Skin epidermis (tissue), 12 donors: ENCODE measurements at regions not wholly inside any gene's neighbourhood (a gene's known extent, or its start where the extent isn't known, plus 50 kb on each side); places are given as distances from the start of the nearest gene placed in this dataset.
"Not testable (repeated sequence)": the region's sequence is repeated elsewhere in the genome, so short reads cannot be mapped to it uniquely, and the experiment has no call there.

ENCODE experiments used
- H3K27ac ChIP-seq, 21 experiments: fragments of 200-600 bp; sonication (generic) in 11 of 21; one replicate each; pipeline ENCODE4 v1.5.0; 2020; ENCODE audit warnings: mild to moderate bottlenecking in 3 of 21, inconsistent platforms in 2 of 21, moderate library complexity in 2 of 21
- H3K4me3 ChIP-seq, 7 experiments: fragments of 200-600 bp; sonication (generic) in 2 of 7; one replicate each; pipeline ENCODE4 v1.5.0; 2020; ENCODE audit warnings: inconsistent platforms in 2 of 7, mild to moderate bottlenecking in 2 of 7, moderate library complexity in 1 of 7

DNA sequence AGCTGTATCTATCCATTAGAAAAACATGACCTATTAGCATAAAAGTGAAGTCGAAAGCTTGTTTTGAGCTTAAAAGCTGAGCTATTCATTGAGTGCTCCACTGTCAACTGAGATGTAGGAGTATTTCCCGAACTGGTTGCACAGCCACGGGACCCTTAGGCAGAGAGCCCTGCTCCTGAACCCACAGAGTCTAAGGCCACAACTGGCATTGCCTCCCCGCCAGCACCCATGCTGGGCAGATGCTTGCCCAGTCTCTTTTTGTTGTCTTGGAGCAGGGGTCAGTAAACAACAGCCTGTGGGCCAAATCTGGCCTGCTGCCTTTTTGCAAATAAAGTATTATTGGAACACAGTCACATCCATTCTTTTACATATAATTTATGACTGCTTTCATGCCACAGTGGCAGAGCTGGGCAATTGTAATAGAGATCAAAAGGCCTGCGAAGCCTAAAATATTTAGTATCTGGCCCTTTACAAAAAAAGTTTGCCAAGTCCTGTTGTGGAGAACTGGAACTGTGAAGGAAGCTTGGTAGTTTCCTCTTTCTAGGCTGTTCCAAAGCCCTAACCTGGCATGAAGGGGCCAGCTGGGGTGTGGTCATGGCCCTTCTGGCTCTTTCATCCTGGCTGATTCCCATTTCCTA is 58.4 kb upstream of the WAPL start:
- Histone ChIP-seq H3K4me3 (no peak overlapping the region), H3K27ac (peak overlapping the region in 2 of 21 experiments; percentile 5 to 33)

DNA sequence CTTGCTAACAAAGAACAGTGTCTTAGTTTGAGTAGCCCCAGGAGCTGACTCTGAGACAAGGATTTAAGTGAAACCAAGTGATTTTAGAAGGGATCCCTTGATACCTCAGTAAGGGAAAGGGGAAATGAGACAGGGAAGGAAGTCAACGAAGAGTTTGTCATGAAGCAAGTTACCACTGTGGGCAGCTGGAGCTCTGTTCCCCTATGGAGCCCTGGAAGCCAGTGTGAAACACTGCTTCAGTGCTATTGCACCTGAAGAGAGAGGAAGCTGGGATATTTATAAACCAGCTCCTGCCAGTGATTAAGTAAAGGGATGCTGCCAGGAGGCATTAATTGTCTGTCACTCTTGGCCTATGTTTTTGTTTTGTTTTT is 58.9 kb upstream of the WAPL start:
- Histone ChIP-seq H3K4me3 (no peak overlapping the region), H3K27ac (peak overlapping the region in 1 of 21 experiments; percentile 33)

DNA sequence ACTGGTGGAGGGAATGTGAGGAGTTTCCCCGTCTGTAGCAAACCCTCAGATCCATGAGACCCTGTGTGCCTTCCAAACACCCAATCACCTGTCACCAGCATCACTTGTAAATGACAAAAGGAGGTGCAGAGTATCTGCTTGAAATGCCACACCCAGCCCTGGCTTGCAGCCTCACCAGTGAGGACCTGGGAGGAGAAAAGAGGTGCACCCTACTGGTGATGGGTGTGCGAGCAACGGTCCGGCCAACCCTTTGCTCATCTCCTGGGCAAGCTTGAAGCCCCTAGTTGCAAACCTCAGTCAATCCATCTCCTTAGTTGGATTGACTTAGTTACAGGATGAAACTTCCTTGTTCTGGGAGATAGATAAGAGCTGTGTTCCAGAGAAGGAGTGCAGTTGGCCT is 62.4 kb upstream of the WAPL start:
- Histone ChIP-seq H3K4me3 (no peak overlapping the region), H3K27ac (no peak overlapping the region)

DNA sequence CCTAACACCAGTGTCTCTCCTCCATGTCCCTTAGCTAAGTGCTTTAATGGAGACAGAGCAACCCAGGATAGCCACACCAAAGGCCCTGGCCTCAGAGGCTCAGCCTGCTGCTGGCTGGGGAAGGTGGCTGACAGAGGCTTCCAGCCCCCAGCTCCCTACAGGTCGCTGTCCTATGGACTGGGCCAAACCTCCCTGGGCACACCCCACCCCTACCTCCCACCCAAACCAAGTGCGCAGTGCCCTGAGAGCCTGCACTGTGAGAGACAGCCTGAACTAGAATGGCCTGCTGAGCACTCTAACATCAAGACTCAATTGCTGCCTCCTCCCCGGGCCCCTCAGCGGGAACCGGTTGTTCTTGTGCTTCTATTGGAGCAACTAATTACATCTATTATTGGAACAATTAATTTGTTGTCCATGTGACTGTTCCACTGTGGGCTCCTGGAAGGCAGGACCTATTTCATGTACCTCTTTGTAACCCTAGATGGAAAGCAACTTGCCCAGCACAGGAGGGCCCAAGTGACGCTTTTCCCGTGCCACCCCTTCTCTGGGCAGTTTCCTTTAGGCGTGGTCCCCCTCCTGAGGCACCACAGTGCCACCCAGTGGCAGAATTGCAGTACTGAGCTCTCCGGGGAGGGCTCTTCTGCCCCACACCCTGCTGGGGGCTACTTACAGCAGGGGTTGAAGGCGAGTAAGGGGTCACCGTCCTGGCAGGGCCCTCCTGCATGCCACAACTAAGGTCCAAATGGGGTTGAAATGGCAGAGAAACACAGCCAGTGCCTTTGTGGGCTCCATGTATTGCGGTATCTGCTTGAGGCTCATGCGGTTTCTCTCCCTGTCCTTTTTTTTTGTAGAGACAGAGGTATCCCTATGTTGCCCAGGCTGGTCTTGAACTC is 63.7 kb upstream of the WAPL start:
- peak overlapping the region in 6 of 21 experiments; percentile 10 to 50 (median 31) for H3K27ac ChIP-seq
- H3K4me3 ChIP-seq = no peak overlapping the region

DNA sequence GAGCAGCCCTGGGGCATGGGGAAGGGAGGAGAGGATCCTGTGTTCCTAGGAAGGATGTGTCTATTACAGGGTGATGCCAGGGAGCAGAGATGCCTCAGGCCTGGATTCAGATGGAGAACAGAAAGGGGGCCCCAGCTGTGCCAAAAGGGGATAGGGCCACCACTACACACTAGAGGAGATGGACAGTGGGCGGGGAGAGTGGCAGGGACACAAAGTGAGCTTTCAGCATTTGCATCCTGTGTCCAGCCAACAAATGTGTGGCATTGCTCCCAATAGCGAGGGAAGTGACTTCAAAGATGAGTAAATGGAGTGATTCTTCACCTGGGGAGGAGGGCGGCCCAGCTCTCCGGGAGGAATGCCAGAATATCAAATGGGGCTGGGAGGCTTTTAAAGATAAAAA is 64.9 kb upstream of the WAPL start:
- H3K27ac ChIP-seq = no peak overlapping the region
- H3K4me3 ChIP-seq = no peak overlapping the region

DNA sequence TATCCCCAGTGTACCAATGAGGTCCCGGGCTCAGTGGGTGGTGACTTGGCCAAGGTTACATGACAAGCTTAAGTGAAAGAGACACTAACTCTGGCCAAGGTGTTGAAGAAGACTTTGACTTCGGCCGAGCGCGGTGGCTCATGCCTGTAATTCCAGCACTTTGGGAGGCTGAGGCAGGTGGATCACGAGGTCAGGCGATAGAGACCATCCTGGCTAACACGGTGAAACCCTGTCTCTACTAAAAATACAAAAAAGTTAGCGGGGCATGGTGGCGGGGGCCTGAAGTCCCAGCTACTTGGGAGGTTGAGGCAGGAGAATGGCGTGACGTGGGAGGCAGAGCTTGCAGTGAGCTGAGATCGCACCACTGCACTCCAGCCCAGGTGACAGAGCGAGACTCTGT is 65.6 kb upstream of the OPN4 start:
- H3K4me3 ChIP-seq, H3K27ac ChIP-seq: not testable (repeated sequence)

DNA sequence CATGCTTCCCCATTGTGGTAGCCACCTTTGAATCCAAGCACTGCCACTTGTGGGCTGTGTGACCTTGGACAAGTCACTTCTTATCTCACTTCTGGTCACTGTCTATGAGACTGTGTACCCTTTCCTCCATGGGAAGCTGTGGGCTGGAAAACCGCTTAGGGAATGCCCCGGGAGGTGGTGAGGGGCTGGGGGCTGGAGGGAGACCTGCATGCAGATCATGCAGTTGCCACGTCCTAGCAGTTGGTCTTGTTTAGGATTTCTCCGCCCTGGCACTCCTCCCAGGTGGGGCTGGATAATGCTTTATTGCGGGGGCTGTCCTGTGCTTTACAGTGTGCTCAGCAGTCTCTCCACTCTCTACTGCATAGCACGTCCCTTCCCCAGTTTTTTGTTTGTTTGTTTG is 62.9 kb upstream of the OPN4 start:
- H3K4me3 ChIP-seq = no peak overlapping the region
- H3K27ac ChIP-seq = no peak overlapping the region

DNA sequence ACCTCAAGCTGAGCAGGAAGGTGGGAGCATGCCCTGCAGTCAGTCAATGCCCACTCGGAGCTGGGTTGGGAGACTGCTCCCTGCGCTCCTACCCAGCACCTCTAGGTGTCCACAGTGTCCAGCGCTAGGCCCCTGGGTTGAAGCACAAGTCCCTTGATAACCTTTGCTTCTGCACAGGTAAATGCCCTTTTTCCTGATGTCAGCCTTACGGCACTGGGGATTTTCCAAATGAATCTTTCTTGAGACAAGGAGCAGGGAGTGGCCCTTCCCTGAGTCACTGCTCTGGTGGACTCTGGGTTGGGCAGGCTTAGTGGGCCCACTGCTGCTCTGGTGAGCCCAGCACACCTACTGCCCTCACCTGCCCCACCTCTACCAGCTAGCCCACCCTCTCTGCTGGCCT is 61.9 kb upstream of the OPN4 start:
- no peak overlapping the region for H3K27ac ChIP-seq
- H3K4me3 ChIP-seq = no peak overlapping the region

DNA sequence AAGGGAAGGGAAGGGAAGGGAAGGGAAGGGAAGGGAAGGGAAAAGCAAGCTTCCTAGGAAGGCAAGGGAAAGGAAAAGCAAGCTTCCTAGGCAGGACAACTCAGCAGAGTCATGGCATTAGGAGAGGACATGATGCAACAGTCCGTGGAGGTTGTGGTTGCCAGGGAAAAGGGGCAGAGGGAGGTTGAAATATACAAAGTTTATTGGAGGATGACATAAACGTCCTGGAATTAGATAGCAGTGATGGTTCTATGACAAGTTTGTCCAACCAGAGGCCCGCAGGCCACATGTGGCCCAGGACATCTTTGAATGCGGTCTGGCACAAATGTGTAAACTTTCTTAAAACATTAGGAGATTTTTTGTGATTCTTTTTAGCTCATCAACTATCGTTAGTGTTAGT is 59.8 kb upstream of the OPN4 start:
- no peak overlapping the region for H3K27ac ChIP-seq
- no peak overlapping the region for H3K4me3 ChIP-seq

DNA sequence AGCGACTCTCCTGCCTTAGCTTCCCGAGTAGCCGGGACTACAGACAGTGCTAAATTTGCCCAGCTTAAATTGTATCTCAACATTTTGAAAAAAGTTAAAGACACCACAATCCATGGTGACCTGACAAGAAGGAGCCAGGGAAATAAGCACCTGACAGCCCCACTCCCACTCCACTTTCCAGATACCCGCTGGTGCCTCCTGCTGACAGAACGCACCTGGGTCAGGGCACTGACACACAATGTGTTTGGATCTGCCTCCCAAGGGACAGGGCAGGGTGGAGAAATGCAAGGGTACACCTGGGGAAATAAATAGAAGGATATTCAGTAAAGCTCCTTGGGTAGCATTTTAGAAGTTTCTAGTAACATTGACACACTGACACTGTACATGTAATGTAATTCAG is 58.9 kb upstream of the OPN4 start:
- Histone ChIP-seq H3K4me3 (no peak overlapping the region), H3K27ac (no peak overlapping the region)

DNA sequence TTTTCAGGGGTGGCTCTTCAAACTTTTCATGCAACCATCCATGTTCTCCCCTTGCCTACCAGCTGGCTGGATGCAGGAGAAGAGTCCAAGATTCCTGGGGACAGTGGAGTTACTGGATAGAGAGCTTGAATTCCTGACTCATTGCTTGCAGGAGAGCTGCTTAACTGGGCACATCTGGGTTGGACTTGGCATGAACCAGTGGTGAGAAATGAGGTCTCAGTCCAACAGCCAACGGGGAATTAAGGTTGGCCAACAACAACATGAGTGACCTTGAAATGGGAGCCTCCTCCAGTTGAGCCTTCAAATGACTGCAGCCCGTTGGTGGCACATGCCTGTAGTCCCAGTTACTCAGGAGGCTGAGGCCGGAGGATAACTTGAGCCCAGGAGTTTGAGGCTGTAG is 58.1 kb upstream of the OPN4 start:
- H3K4me3 ChIP-seq = no peak overlapping the region
- no peak overlapping the region for H3K27ac ChIP-seq

DNA sequence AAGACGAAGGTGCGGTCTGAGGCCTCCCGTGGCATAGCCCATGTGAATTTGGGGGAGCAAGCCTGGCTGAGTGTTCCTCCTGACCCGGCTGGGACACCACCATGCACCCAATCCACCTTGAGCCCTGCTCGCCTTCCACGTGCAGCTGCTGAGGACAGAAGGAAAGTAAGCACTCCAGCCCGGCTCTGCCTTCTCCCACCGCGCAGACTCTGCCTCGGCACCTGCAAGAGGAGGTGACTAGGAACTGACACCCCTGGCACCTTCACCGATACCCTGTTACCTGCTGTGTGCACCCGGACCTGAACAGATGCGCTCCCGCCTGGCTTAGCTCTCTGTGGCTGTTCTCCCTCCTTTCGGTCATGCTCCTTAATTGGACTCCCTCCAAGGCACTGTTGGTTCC is 57.0 kb upstream of the OPN4 start:
- no peak overlapping the region for H3K4me3 ChIP-seq

DNA sequence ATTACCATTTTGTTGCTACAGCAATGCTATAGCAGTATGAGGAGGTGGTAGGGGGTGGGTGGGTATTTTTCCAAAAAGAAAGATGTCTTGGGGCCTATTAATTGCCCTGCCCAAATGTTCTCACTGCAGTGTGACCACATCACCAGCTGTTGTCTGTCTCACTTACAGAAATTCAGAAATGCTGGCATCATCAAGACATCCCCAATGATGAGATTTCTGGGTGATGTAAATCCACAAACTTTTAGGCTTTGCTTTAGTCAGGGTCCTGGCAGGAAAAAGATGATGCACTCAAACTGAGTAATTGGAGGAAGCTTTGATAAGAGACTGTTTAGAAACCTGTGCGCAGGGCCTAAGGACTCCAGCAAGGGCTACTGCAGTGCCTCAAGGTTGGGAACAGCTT is 56.2 kb upstream of the OPN4 start:
- no peak overlapping the region for H3K4me3 ChIP-seq
- no peak overlapping the region for H3K27ac ChIP-seq

More for the DNA sequence above, 57.0 kb upstream of the OPN4 start:
- H3K27ac ChIP-seq = no peak overlapping the region

DNA sequence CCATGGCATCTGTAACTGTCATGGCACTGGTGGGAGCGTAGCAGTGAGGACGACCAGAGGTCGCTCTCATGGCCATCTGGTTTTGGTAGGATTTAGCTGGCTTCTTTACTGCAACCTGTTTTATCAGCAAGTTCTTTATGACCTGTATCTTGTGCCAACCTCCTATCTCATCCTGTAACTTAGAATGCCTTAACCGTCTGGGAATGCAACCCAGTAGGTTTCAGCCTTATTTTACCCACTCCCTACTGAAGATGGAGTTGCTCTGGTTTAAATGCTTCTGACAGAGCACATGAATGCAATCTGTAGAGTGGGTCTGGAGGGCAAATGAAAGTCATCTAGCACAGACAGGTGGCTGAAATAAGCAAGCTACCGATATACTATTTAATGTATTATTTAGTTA is 55.3 kb upstream of the OPN4 start:
- Histone ChIP-seq H3K4me3 (no peak overlapping the region), H3K27ac (no peak overlapping the region)

DNA sequence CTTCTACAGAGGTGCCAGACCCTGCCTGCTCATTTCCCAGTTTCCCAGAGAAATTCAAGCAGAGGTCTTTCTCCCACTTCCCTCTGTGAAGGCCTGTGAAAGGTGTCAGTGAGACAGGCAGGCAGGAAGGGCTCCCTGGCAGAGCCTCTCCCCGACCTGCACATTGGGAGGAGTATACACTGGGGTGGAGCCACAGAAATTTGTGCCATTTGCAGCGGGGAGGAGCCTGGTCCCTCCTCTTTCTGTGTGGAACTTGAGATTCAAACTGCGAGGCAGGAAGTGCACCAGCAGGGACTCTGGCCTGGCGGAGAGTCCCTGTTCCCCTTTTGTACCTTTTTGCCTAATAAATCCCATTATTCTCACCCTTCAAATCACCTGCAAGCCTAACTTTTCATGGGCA is 54.6 kb upstream of the OPN4 start:
- peak overlapping the region in 2 of 21 experiments; percentile 3 to 25 for H3K27ac ChIP-seq
- H3K4me3 ChIP-seq = no peak overlapping the region

DNA sequence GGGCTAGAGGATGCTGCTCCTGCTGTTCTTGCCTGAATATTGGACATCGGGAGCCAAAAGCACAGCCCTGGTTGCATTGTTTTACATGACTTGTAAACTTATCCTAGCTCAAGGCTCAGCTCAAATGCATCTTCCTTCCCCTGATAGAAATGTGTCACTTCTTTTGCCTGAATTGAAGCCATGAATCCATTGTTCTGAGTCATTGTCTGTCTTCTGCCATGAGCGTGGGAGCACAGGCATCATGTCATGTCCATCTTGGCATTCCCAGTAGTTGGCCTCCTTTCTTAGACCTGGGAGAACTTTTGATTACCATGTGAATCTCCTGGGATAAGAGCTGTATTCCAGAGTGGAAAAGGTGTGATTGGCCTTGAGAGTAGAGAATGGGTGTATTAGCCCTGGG is 54.1 kb upstream of the OPN4 start:
- peak overlapping the region in 2 of 21 experiments; percentile 3 to 25 for H3K27ac ChIP-seq
- H3K4me3 ChIP-seq = no peak overlapping the region

DNA sequence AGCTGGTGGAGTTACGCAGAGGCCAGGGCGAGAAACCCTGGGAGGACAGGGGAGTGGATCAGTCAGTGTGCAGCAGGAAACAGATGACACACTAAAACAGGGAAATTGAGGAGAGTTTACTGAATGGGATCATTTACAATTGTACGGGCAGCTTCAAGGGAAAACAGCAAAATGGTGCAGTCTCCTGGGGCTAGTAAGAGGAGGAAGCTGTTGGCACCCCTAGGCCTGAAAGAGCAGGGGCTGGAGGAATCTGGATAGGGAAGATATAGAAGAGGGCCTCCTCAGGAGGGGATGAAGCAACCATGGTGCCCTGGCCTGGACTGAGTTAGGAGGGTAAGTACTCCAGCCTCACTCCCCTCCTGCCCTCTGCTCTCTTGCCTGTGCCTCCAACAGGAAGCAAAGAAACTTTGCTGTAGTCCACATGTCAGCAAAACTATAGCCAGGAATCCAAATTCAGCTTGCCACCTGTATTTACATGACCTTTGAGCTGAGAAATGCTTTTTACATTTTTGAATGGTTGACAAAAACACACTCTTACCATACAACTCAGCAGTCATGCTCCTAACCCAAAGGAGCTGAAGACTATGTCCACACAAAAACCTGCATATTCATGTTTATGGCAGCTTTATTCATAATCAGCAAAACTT is 52.3 kb upstream of the OPN4 start:
- Histone ChIP-seq H3K27ac (no peak overlapping the region), H3K4me3 (no peak overlapping the region)

DNA sequence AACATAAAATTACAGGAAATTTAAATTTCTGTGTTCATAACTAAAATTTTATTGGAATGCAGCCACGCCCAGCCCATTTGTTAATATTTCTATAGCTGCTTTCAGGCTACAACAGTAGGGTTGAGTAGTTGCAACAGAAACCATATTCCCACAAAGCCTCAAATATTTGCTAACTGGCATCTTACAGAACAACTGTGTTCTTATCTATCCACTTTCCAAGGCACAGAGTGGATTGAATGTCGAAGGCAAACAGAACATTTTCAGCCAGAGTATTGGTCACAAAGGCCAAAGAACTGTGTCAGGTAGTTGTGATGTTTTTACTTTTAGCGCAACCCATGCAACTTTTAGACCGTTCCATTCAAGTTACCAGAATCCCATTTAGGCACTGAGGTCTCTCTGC is 51.1 kb upstream of the OPN4 start:
- Histone ChIP-seq H3K4me3 (no peak overlapping the region), H3K27ac (no peak overlapping the region)
